GM12878 (cell line): ENCODE measurements at regions not wholly inside any gene's neighbourhood (a gene's known extent, or its start where the extent isn't known, plus 50 kb on each side); places are given as distances from the start of the nearest gene placed in this dataset.

Experiments used
- ATAC-seq: fragments of 200-7000 bp; cut with Tn5 transposase; 3 replicates; pipeline ENCODE4 v1.9.1; 2020; ENCODE audit warnings: mild to moderate bottlenecking, moderate library complexity
- BruUV-seq: library from RNA; stranded (reverse); fragments of 400-500 nt; replicated peaks from 2 replicates; lab custom pipeline; 2021; lab: Mats Ljungman, UMichigan
- CTCF ChIA-PET: fragments of 300-600 bp; sonication (Branson Sonifier 250); formaldehyde crosslinking; extraction: SDS; loops from one replicate; lab custom pipeline; 2021; ENCODE audit warnings: inconsistent platforms; lab: Yijun Ruan, JAX
- POLR2A ChIA-PET: fragments of 350-600 bp; formaldehyde crosslinking; extraction: SDS; loops from one replicate; lab custom pipeline; 2021; ENCODE audit warnings: inconsistent platforms; lab: Charles Lee
- RAD21 ChIA-PET: fragments of 300-600 bp; sonication (Branson Sonifier 250); formaldehyde crosslinking; loops from one replicate; lab custom pipeline; 2023; ENCODE audit warnings: antibody characterized with exemption; ENCODE audit not compliant: unreplicated experiment; lab: Charles Lee
- SMC1A ChIA-PET: fragments of 300-600 bp; sonication (Branson Sonifier 250); formaldehyde crosslinking; loops from one replicate; lab custom pipeline; 2023; ENCODE audit not compliant: unreplicated experiment, uncharacterized antibody; lab: Charles Lee
- DNase-seq: peaks from one replicate; pipeline ENCODE4 v3.0.0-alpha.2; 2011; ENCODE audit warnings: low read depth, low spot score
- FAIRE-seq: peaks from 3 replicates; lab custom pipeline; 2011; peaks lifted over from hg19 to GRCh38; lab: Jason Lieb, UNC
- H2AFZ ChIP-seq: 2 replicates; pipeline ENCODE4 v1.6.0; 2011; ENCODE audit warnings: low read depth, low read length, control low read depth; ENCODE audit not compliant: control insufficient read depth
- H3K27ac ChIP-seq: 2 replicates; pipeline ENCODE4 v1.5.1; 2011; ENCODE audit warnings: control low read depth; ENCODE audit not compliant: control insufficient read depth, insufficient read depth
- H3K27me3 ChIP-seq, 2 experiments: replicated peaks in 1 of 2; 2 replicates each; pipeline versions ENCODE4 v1.6.0 to v1.6.1; 2011; ENCODE audit warnings: low read length in 1 of 2; ENCODE audit not compliant: control insufficient read depth in 2 of 2, insufficient read depth in 2 of 2
- H3K36me3 ChIP-seq, 2 experiments: 2 replicates each; pipeline ENCODE4 v1.5.1; 2011; ENCODE audit warnings: low read length in 1 of 2; ENCODE audit not compliant: control insufficient read depth in 2 of 2, insufficient read depth in 2 of 2
- H3K4me1 ChIP-seq: 2 replicates; pipeline ENCODE4 v1.6.1; 2011; ENCODE audit warnings: mild to moderate bottlenecking, low read length, moderate library complexity, mixed read lengths; ENCODE audit not compliant: control insufficient read depth, insufficient read depth
- H3K4me2 ChIP-seq: 2 replicates; pipeline ENCODE4 v1.6.0; 2011; ENCODE audit warnings: control low read depth; ENCODE audit not compliant: control insufficient read depth, insufficient read depth
- H3K4me3 ChIP-seq: fragments of 200-600 bp; sonication (generic); 2 replicates; pipeline ENCODE4 v1.5.1; 2016
- H3K79me2 ChIP-seq: 2 replicates; pipeline ENCODE4 v1.6.0; 2011; ENCODE audit warnings: low read length; ENCODE audit not compliant: control insufficient read depth, insufficient read depth
- H3K9ac ChIP-seq: 2 replicates; pipeline ENCODE4 v1.8.0; 2011; ENCODE audit warnings: low read length, control low read depth, mixed read lengths; ENCODE audit not compliant: control insufficient read depth, insufficient read depth
- H3K9me3 ChIP-seq: replicated peaks from 3 replicates; pipeline ENCODE4 v1.5.1; 2011; ENCODE audit warnings: mild to moderate bottlenecking, low read length; ENCODE audit not compliant: control insufficient read depth, insufficient read depth
- H4K20me1 ChIP-seq: 2 replicates; pipeline ENCODE4 v1.6.0; 2011; ENCODE audit not compliant: control insufficient read depth, insufficient read depth
- EZH2 ChIP-seq: IDR thresholded peaks from 2 replicates; pipeline ENCODE4 v1.6.1; 2012; ENCODE audit warnings: low read depth, mild to moderate bottlenecking, control low read depth, inconsistent platforms, low read length, borderline replicate concordance; ENCODE audit not compliant: control insufficient read depth
- JUNB ChIP-seq: IDR thresholded peaks from 2 replicates; pipeline ENCODE4 v1.6.1; 2016; ENCODE audit warnings: antibody characterized with exemption, mild to moderate bottlenecking
- NKRF ChIP-seq: fragments of 450-650 bp; conservative IDR thresholded peaks from 2 replicates; pipeline ENCODE4 v1.6.1; 2017; ENCODE audit warnings: mild to moderate bottlenecking, moderate library complexity
- PAX5 ChIP-seq: IDR thresholded peaks from 2 replicates; pipeline ENCODE4 v1.6.1; 2011; ENCODE audit warnings: low read depth, low read length, borderline replicate concordance
- POU2F2 ChIP-seq: IDR thresholded peaks from 3 replicates; pipeline ENCODE4 v1.6.1; 2011; ENCODE audit warnings: low read depth, mild to moderate bottlenecking, low read length, borderline replicate concordance
- ZNF217 ChIP-seq: fragments of 450-650 bp; IDR thresholded peaks from 2 replicates; pipeline ENCODE4 v1.6.1; 2017; ENCODE audit warnings: antibody characterized with exemption, mild to moderate bottlenecking
- ZNF24 ChIP-seq: fragments of 450-650 bp; IDR thresholded peaks from 2 replicates; pipeline ENCODE4 v1.6.1; 2017; ENCODE audit warnings: antibody characterized with exemption, mild to moderate bottlenecking
- ZZZ3 ChIP-seq: IDR thresholded peaks from 2 replicates; pipeline ENCODE4 v1.6.1; 2011; ENCODE audit warnings: low read depth; ENCODE audit not compliant: control insufficient read depth, insufficient read length
- WGBS: methylation state at CpG from one replicate; pipeline ENCODE4 v1.1.6; 2016; ENCODE audit warnings: low lambda C conversion rate; ENCODE audit not compliant: insufficient replicate concordance, insufficient coverage; ENCODE audit errors: missing lambda C conversion rate; 5-methylcytosine and 5-hydroxymethylcytosine counted together
- in situ Hi-C: fragments of 300-500 bp; cut with MboI; formaldehyde crosslinking; loops from 9 replicates; pipeline ENCODE4 v1.14.3; 2018; ENCODE audit warnings: mixed read lengths
- intact Hi-C: fragments of 100-400 bp; cut with micrococcal nuclease; formaldehyde crosslinking; loops from one replicate; pipeline ENCODE4 v1.14.2; 2022; ENCODE audit not compliant: unreplicated experiment

- no peak for TF ChIP-seq POU2F2
- TF ChIP-seq JUNB: no peak
- TF ChIP-seq ZZZ3: no peak
- no peak for TF ChIP-seq EZH2
- no peak for TF ChIP-seq ZNF24
- TF ChIP-seq PAX5: no peak
- no peak for TF ChIP-seq NKRF
- TF ChIP-seq ZNF217: no peak
- TF ChIP-seq, all 136 proteins: peak for 0
- POLR2A ChIA-PET: no interaction called here
- Histone ChIP-seq H3K27ac (no peak overlapping the region), H2AFZ (no peak overlapping the region), H3K27me3 (no peaks in the 10 kb centered on the region), H3K4me2 (no peak overlapping the region), H3K36me3 (no peaks in the 10 kb centered on the region), H3K9me3 (no peaks in the 10 kb centered on the region), H4K20me1 (no peaks in the 10 kb centered on the region), H3K4me3 (no peak overlapping the region), H3K4me1 (no peaks in the 10 kb centered on the region), H3K79me2 (no peaks in the 10 kb centered on the region), H3K9ac (no peak overlapping the region)
- RAD21 ChIA-PET: no interaction called here
- intact Hi-C loops: no loop called here
- WGBS: 7% methylated on average over 4 of the region's 4 CpGs
- no peak for FAIRE-seq
- in situ Hi-C loops: no loop called here
- no peak for DNase-seq
- SMC1A ChIA-PET: no interaction called here
- CTCF ChIA-PET: no interaction called here
- no TSS peak for BruUV-seq
- no peak for ATAC-seq
These were observed 402.6 kb upstream of the KIF2B start for GRCh38 chr17:53420035-53420641.
